GM12864 (cell line): ENCODE measurements at regions not wholly inside any gene's neighbourhood (a gene's known extent, or its start where the extent isn't known, plus 50 kb on each side); places are given as distances from the start of the nearest gene placed in this dataset.

Experiments
- DNase-seq: peaks from one replicate; pipeline ENCODE4 v3.0.0-alpha.2; 2011; ENCODE audit warnings: low read depth
- H3K4me3 ChIP-seq: 2 replicates; pipeline ENCODE4 v1.5.1; 2011; ENCODE audit warnings: mild to moderate bottlenecking, low read depth, low read length, control low read depth
- CTCF ChIP-seq: IDR thresholded peaks from 2 replicates; pipeline ENCODE4 v1.5.1; 2011; ENCODE audit warnings: low read depth, mild to moderate bottlenecking, moderate library complexity, low read length, control low read depth, inconsistent platforms; ENCODE audit errors: missing control alignments

GRCh38 chr4:137226221-137226620, 306.1 kb downstream of the PCDH18 start:
- TF ChIP-seq CTCF: no peak
- no peak overlapping the region for H3K4me3 ChIP-seq

DNA sequence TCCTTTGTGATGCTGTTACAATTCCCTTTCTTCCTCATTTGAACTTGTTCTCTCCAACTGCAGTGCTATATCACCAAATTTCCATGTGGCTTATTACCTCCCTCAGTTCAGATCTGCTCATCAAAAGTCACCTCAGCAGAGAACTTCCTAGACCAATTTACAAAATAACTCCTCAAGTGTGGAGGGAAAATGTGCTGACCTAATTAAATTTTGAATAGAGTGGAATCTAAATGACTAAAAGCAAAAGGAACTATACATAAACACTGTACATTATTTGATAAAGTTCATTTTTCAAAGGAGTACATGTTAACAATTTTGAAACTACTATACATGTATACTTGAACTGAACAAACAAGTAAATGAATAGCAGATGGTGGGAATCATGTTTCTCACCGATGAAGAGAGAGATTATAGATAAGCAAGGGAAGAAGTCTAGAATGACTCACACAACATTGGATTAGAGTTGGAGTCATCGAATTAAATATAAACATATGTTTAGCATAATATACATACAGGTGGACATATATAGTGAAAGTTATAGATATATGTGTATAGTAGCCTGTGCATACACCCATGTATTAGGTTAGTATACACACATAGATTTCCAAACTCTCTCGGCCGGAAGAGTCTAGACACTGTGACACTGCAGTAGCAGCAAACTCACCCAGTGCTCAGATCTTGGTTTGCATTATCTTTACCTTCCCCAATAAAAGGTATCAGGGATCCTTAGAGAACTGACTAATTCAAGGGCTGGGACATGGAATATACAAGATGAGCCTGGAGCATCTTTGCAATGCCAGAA, 318.7 kb downstream of the PCDH18 start:
- H3K4me3 ChIP-seq: no peak overlapping the region
- DNase-seq: no peak
- TF ChIP-seq CTCF: no peak

More at GRCh38 chr4:137226221-137226620, 306.1 kb downstream of the PCDH18 start:
- DNase-seq: no peak

- TF ChIP-seq CTCF: no peak
- no peak overlapping the region for H3K4me3 ChIP-seq
- no peak for DNase-seq
Observed at GRCh38 chr4:137212601-137213000, 319.7 kb downstream of the PCDH18 start.

DNA sequence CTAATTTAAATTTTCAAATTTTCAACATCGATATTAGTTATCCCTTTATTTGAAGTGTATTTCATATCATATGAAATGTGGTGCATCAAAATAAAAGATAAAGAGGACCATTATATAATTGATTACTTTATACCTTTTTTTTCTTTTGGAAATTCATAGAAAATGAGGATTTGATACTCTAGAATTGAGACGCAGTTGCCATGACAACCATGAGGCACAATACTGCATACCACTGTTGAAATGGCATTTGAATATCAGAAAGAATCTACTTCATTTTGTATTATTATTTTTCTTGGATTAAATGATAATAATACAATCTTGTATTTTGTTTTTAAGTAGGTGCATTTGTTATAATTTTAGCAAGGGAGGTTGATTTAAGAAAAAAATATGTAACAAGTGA, 323.1 kb downstream of the PCDH18 start:
- no peak for TF ChIP-seq CTCF

DNA sequence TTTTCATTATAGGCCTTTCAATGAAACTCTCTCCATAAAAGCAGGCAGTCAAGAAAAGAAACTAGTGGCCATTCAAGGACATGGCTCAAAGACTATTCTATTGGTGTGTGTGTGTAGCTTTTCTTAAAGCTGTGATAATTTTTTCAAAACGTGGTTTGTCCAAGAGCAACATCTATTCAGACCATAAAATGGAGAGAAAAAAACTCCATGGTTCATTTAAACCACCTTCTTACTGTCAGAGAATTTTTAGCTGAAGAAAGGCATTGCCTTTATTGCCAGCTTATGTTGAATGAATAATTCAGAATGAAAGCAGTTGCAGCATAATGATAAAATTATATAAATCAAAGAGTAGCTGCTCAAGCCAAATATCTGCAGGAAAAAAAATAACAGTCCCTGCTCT, 325.5 kb downstream of the PCDH18 start:
- no peak for TF ChIP-seq CTCF
- no peak for DNase-seq
- no peak overlapping the region for H3K4me3 ChIP-seq

More for the DNA sequence above, 323.1 kb downstream of the PCDH18 start:
- no peak overlapping the region for H3K4me3 ChIP-seq
- DNase-seq: no peak

GRCh38 chr4:137203601-137204000, 328.7 kb downstream of the PCDH18 start:
- no peak for DNase-seq
- no peak overlapping the region for H3K4me3 ChIP-seq
- TF ChIP-seq CTCF: no peak

- DNase-seq: no peak
- no peak for TF ChIP-seq CTCF
- H3K4me3 ChIP-seq: no peak overlapping the region
Observed at GRCh38 chr4:137200322-137200721, 332.0 kb downstream of the PCDH18 start.
